Tibial nerve (tissue), 4 donors: ENCODE measurements at regions not wholly inside any gene's neighbourhood (a gene's known extent, or its start where the extent isn't known, plus 50 kb on each side); places are given as distances from the start of the nearest gene placed in this dataset. TPM values are rescaled to one million over a fixed set of nuclear protein-coding genes. Genes with fewer than 3 reads are reported as not detected.
"Not testable (repeated sequence)": the region's sequence is repeated elsewhere in the genome, so short reads cannot be mapped to it uniquely, and the experiment has no call there.

Experiments
- DNase-seq, 2 donors: peaks; one replicate each; pipeline ENCODE4 v3.0.0-alpha.2; 2019; ENCODE audit warnings: low spot score in 2 of 2
- H3K27ac ChIP-seq, 4 donors: fragments of 200-600 bp; sonication (generic) in 3 of 4; one replicate each; pipeline ENCODE4 v1.5.1; 2017 to 2019; ENCODE audit warnings: mild to moderate bottlenecking in 1 of 4
- H3K27me3 ChIP-seq, 2 donors: fragments of 200-600 bp; sonication (generic) in 1 of 2; one replicate each; pipeline versions ENCODE4 v1.5.1 to v1.6.0; 2017 to 2019
- H3K36me3 ChIP-seq, 3 donors: fragments of 200-600 bp; sonication (generic); one replicate each; pipeline ENCODE4 v1.5.1; 2018 to 2019
- H3K4me1 ChIP-seq, 4 donors: fragments of 200-600 bp; sonication (generic) in 3 of 4; one replicate each; pipeline ENCODE4 v1.5.1; 2017 to 2019
- H3K4me3 ChIP-seq, 4 donors: fragments of 200-600 bp; sonication (generic) in 3 of 4; one replicate each; pipeline ENCODE4 v1.5.1; 2017 to 2019; ENCODE audit warnings: mild to moderate bottlenecking in 1 of 4, moderate library complexity in 1 of 4
- H3K9me3 ChIP-seq, 4 donors: fragments of 200-600 bp; sonication (generic) in 3 of 4; one replicate each; pipeline ENCODE4 v1.5.1; 2017 to 2019
- EP300 ChIP-seq, 2 donors: sonication (generic); formaldehyde crosslinking; IDR thresholded peaks; one replicate each; pipeline ENCODE4 v1.6.1; 2017; ENCODE audit warnings: antibody characterized with exemption in 2 of 2, mild to moderate bottlenecking in 1 of 2
- POLR2A ChIP-seq, 2 donors: fragments of 450-650 bp; IDR thresholded peaks; one replicate each; pipeline ENCODE4 v1.6.1; 2017; ENCODE audit warnings: antibody characterized with exemption in 2 of 2, mild to moderate bottlenecking in 2 of 2, moderate library complexity in 2 of 2
- WGBS, 2 donors: methylation state at CpG; one replicate each; pipeline ENCODE4 v1.1.5; 2018; 5-methylcytosine and 5-hydroxymethylcytosine counted together
- small RNA-seq: library from RNA; depleted of rRNA; stranded (forward); fragments of <200 nt; gene quantifications from one replicate; pipeline ENCODE3, GENCODE V24; 2016
- TF ChIP-seq, protein P1 (sequence below), 5 experiments: fragments of 200-600 bp in 3 of 5; fragments of 450-650 bp in 2 of 5; sonication (generic) in 3 of 5; IDR thresholded peaks; one replicate each; pipeline ENCODE4 v1.5.1; 2016 to 2019; ENCODE audit warnings: antibody characterized with exemption in 5 of 5, mild to moderate bottlenecking in 3 of 5, moderate library complexity in 2 of 5

DNA sequence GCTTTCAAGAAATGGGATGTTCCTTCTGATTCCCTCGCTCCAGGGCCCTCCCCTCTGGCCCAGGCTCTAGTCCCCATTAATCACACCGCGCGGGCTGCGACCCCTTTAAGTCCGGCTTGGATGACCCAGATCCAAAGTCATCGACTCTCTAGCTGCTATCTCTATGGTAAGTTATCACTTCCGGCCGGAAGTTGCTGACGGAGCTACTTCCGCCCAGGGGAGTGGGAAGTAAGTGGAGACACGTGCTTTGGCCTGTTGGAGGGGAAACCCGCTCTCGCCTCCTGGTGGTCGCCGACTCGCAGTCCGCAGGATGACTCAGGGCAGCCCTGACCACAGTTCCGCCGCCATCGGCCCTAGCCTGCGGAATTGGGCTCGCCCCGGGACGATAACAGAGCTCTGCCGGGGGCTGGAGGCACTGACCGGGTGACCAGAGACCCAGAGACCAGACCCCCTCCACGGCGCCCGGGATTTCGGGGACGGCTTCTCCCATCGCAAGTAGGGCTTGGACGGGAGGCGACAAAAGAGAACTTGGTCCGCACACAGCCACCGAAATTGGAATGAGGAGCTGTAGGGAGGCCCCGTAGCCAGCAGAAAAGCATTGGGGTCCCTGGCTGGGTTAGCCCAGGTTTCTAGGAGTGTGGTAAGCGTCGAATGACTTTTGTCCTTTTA lies 52.2 kb upstream of the SEC14L1 start:
- Histone ChIP-seq H3K36me3 (peaks cover 0 to 38% (median 4%) of the 10 kb centered on the region in 3 donors), H3K9me3 (no peaks in the 10 kb centered on the region), H3K27me3 (no peaks in the 10 kb centered on the region), H3K4me3 (peak overlapping the region; percentile 50 to 89 (median 75)), H3K27ac (peak overlapping the region; percentile 56 to 92 (median 88)), H3K4me1 (peaks cover 0 to 59% (median 18%) of the 10 kb centered on the region in 4 donors)
- peak; percentile 47 to 70 for TF ChIP-seq POLR2A (IDR thresholded peaks at IDR 0.05)
- TF ChIP-seq, protein P1, sequence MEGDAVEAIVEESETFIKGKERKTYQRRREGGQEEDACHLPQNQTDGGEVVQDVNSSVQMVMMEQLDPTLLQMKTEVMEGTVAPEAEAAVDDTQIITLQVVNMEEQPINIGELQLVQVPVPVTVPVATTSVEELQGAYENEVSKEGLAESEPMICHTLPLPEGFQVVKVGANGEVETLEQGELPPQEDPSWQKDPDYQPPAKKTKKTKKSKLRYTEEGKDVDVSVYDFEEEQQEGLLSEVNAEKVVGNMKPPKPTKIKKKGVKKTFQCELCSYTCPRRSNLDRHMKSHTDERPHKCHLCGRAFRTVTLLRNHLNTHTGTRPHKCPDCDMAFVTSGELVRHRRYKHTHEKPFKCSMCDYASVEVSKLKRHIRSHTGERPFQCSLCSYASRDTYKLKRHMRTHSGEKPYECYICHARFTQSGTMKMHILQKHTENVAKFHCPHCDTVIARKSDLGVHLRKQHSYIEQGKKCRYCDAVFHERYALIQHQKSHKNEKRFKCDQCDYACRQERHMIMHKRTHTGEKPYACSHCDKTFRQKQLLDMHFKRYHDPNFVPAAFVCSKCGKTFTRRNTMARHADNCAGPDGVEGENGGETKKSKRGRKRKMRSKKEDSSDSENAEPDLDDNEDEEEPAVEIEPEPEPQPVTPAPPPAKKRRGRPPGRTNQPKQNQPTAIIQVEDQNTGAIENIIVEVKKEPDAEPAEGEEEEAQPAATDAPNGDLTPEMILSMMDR (IDR thresholded peaks at IDR 0.05) = peak; percentile 60 to 95 (median 79)
- TF ChIP-seq EP300 (IDR thresholded peaks at IDR 0.05) = peak; percentile 93 to 96
- peak; percentile 75 to 93 for DNase-seq
- 0 to 1% methylated on average over 39 to 40 of the region's 40 CpGs for WGBS, 2 donors

DNA sequence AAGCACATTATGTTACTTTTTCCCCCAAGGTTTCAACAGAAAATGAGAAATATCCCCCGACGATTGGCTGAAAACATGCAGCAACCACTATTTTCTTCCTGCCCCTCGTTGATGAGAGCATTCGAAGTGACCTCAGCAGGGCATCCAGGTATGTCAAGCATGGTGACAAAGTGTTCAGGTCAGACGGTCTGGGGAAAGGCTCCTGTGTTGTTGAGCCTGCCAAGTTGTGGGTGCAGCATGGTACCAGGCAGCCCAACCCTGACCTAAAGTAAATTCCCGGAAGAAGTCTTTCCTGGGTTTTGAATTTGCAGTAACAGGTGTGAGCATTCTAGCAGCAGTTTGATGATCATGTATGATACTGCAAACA lies 51.7 kb upstream of the SEC14L1 start:
- Histone ChIP-seq H3K9me3 (no peaks in the 10 kb centered on the region), H3K4me3 (peak overlapping the region; percentile 50 to 89 (median 75)), H3K27ac (peak overlapping the region; percentile 56 to 92 (median 88)), H3K4me1 (peaks cover 0 to 59% (median 18%) of the 10 kb centered on the region in 4 donors), H3K27me3 (no peaks in the 10 kb centered on the region), H3K36me3 (peaks cover 0 to 43% (median 7%) of the 10 kb centered on the region in 3 donors)
- TF ChIP-seq POLR2A (IDR thresholded peaks at IDR 0.05) = no peak
- TF ChIP-seq, protein P1 (IDR thresholded peaks at IDR 0.05) = no peak
- TF ChIP-seq EP300 (IDR thresholded peaks at IDR 0.05) = no peak
- no peak for DNase-seq
- WGBS, 2 donors = 3 to 7% methylated on average over 6 of the region's 6 CpGs

DNA sequence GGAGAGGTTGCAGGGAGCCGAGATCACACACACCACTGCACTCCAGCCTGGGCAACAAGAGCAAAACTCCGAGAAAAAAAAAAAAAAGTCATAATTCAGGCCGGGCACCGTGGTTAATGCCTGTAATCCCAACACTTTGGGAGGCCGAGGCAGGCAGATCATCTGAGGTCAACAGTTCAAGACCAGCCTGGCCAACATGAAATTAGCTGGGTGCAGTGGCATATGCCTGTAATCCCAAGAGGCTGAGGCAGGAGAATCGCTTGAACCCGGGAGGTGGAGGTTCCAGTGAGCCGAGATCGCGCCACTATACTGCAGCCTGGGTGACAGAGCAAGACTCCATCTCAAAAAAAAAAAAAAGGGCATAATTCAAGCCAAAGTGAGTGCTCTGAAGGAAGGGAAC lies 50.8 kb upstream of the SEC14L1 start:
- Histone ChIP-seq H3K36me3 (peaks cover 0 to 51% (median 7%) of the 10 kb centered on the region in 3 donors), H3K4me1 (peaks cover 0 to 59% (median 18%) of the 10 kb centered on the region in 4 donors), H3K27ac (peak overlapping the region in 1 of 4 donors; percentile 92), H3K4me3 (peak overlapping the region in 2 of 4 donors; percentile 69 to 89)
- WGBS, 2 donors = 81 to 85% methylated on average over 10 of the region's 10 CpGs
- H3K9me3 ChIP-seq, DNase-seq, H3K27me3 ChIP-seq: not testable (repeated sequence)

DNA sequence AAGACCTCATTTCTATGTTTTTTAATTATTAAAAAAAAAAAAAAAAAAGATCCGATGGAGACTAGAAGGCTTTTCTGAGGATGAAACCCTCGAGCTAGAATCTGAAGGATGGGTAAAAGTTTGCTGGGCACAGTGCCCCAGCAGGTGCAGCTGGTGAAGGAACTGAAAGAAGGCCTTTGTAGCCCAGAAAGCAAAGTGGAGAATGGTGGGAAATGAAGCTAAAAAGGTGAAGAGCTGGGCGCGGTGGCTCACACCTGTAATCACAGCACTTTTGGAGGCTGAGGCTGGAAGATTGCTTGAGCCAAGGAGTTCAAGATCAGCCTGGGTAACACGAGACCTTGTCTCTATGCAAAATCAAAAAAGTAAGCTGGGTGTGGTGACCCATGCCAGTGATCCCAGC lies 50.3 kb upstream of the SEC14L1 start:
- H3K4me1 ChIP-seq = peaks cover 0 to 61% (median 18%) of the 10 kb centered on the region in 4 donors
- H3K9me3 ChIP-seq = no peaks in the 10 kb centered on the region
- H3K36me3 ChIP-seq = peaks cover 0 to 56% (median 7%) of the 10 kb centered on the region in 3 donors
- H3K4me3 ChIP-seq = no peak overlapping the region
- no peak for DNase-seq
- TF ChIP-seq EP300 (IDR thresholded peaks at IDR 0.05) (no peak), POLR2A (IDR thresholded peaks at IDR 0.05) (no peak)
- TF ChIP-seq, protein P1 (IDR thresholded peaks at IDR 0.05) = no peak
- no peaks in the 10 kb centered on the region for H3K27me3 ChIP-seq
- H3K27ac ChIP-seq = peak overlapping the region in 1 of 4 donors; percentile 10
- WGBS, 2 donors = 86 to 90% methylated on average over 5 of the region's 5 CpGs

Small RNAs in the stretch of these regions (small RNA-seq; reads per million reads assigned to genes)
- gene RF00017 = not detected
- gene SCARNA16 = not detected
